ENCODE measurements at regions not wholly inside any gene's neighbourhood (a gene's known extent, or its start where the extent isn't known, plus 50 kb on each side); places are given as distances from the start of the nearest gene placed in this dataset.

DNA sequence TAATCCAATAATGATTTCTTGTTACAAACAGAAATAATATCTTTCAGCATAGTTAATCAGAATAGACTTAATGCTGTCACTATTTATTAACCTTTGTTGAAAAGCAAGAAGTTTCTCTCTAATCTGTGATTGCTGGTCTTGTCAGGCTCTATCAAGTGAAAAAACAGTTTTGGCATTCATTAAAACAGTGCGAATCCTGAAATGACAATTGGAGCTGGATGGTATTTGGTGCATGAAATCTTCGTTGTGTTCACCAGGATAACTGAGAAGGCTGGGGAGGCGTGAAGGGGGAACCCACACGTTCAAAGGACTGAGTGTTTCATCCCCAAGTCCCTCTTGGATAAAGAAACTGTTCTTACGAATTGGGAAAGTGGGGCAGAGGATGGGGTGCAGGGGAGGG, 190.2 kb upstream of the MYL2 start:
- WGBS, 2 donors = 72 to 74% methylated on average over 5 of the region's 5 CpGs
- H3K36me3 ChIP-seq = no peaks in the 10 kb centered on the region
- no peak overlapping the region for H3K27ac ChIP-seq
- peaks cover 0 to 13% (median 0%) of the 10 kb centered on the region in 4 donors for H3K9me3 ChIP-seq
- TF ChIP-seq EP300 (IDR thresholded peaks at IDR 0.05) (no peak), POLR2A (IDR thresholded peaks at IDR 0.05) (no peak)
- TF ChIP-seq, protein P1, sequence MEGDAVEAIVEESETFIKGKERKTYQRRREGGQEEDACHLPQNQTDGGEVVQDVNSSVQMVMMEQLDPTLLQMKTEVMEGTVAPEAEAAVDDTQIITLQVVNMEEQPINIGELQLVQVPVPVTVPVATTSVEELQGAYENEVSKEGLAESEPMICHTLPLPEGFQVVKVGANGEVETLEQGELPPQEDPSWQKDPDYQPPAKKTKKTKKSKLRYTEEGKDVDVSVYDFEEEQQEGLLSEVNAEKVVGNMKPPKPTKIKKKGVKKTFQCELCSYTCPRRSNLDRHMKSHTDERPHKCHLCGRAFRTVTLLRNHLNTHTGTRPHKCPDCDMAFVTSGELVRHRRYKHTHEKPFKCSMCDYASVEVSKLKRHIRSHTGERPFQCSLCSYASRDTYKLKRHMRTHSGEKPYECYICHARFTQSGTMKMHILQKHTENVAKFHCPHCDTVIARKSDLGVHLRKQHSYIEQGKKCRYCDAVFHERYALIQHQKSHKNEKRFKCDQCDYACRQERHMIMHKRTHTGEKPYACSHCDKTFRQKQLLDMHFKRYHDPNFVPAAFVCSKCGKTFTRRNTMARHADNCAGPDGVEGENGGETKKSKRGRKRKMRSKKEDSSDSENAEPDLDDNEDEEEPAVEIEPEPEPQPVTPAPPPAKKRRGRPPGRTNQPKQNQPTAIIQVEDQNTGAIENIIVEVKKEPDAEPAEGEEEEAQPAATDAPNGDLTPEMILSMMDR (IDR thresholded peaks at IDR 0.05) = no peak
- H3K27me3 ChIP-seq = no peaks in the 10 kb centered on the region
- no peaks in the 10 kb centered on the region for H3K4me1 ChIP-seq
- DNase-seq (ENCODE audit: low spot score in 2 of 2) = no peak
- H3K4me3 ChIP-seq = no peak overlapping the region

DNA sequence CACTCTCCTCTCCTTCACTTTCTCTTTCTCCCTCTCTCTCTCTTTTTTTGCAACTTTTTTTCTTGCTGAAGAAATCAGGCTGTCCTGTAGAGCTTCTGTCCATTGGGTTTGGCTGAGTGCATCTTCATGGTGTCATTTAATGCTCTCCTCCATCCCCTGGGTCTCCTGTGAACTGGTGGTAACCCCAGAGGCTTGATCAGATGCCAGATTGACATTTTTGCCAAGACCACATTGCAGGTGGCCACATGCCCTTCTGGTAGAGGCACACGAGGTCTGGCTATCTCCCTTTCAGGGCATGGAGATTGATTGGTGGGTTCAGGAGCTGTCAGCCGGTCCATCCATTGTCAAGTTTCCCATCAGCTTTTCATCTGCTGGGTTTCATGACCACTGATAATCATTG, 188.3 kb upstream of the MYL2 start:
- H3K9me3 ChIP-seq = peaks cover 0 to 10% (median 0%) of the 10 kb centered on the region in 4 donors

DNA sequence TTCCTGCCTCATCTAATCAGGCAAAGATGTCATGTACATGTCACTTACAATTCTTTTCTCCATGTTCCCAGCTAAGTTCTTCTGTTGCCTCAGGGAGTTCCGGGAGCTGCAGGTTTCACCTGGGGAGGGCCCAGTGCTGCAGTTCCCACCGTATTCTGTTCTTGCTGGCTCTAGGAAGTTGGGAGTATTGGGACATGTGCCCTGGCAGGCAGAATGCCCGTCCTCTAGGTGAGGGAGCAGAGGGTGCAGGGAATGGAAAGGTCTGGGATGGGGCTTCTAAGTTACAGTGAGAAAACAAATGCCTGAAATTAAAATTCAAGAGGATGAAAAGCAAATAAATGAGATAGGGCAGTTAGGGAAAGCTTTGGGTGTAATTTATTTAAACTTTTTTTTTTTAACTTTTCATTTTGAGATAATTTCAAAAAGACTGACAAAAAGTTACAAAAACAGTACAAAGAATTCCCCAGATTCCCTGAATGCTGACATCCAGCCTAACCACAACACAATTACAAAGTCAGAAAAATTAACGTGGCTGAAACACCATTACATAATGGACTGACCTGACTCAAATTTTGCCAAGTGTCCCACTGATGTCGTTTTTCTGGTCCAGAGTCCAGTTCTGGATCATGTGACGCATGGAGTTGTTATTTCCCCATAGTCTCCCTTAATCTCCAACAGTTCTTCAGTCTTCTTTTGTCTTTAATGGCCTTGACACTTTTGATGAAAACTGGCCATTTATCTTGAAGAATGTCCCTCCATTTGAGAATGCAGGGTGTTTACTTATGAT, 187.2 kb upstream of the MYL2 start:
- H3K27ac ChIP-seq = no peak overlapping the region
- TF ChIP-seq, protein P1 (IDR thresholded peaks at IDR 0.05) = no peak
- TF ChIP-seq EP300 (IDR thresholded peaks at IDR 0.05) (no peak), POLR2A (IDR thresholded peaks at IDR 0.05) (no peak)
- DNase-seq (ENCODE audit: low spot score in 2 of 2) = no peak
- H3K36me3 ChIP-seq = no peaks in the 10 kb centered on the region
- H3K9me3 ChIP-seq = peaks cover 0 to 10% (median 0%) of the 10 kb centered on the region in 4 donors
- WGBS, 2 donors = 69 to 72% methylated on average over 6 of the region's 6 CpGs
- H3K27me3 ChIP-seq = no peaks in the 10 kb centered on the region
- H3K4me1 ChIP-seq = no peaks in the 10 kb centered on the region
- no peak overlapping the region for H3K4me3 ChIP-seq

More for the DNA sequence above, 188.3 kb upstream of the MYL2 start:
- Histone ChIP-seq H3K36me3 (no peaks in the 10 kb centered on the region), H3K27me3 (no peaks in the 10 kb centered on the region), H3K27ac (no peak overlapping the region), H3K4me3 (no peak overlapping the region), H3K4me1 (no peaks in the 10 kb centered on the region)
- DNase-seq (ENCODE audit: low spot score in 2 of 2) = no peak
- TF ChIP-seq EP300 (IDR thresholded peaks at IDR 0.05) (no peak), POLR2A (IDR thresholded peaks at IDR 0.05) (no peak)
- TF ChIP-seq, protein P1 (IDR thresholded peaks at IDR 0.05) = no peak
- WGBS, 2 donors = 72 to 74% methylated on average over 2 of the region's 2 CpGs

DNA sequence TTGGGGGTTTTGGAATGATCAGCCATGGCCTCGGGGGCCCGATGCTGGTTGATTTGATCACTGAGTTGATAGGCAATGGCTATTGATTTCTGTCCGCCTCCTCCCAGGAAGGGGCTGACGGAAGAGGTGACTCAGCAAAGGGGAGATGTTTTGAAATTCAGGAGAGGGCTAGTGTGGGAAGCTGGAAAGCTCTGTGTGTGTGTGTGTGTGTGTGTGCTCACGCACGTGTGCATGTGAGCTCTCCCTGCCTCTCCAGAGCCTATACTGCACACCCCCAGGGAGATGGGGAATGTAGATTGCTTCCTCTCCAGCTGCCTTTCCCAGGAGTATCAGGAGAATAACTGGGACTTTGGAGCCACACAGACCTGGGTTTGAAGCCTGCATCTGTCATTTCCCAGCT, 184.9 kb upstream of the MYL2 start:
- no peak for DNase-seq (ENCODE audit: low spot score in 2 of 2)
- TF ChIP-seq, protein P1 (IDR thresholded peaks at IDR 0.05) = no peak
- no peak for TF ChIP-seq EP300 (IDR thresholded peaks at IDR 0.05)
- TF ChIP-seq POLR2A (IDR thresholded peaks at IDR 0.05) = no peak
- WGBS, 2 donors = 62 to 73% methylated on average over 6 of the region's 6 CpGs

DNA sequence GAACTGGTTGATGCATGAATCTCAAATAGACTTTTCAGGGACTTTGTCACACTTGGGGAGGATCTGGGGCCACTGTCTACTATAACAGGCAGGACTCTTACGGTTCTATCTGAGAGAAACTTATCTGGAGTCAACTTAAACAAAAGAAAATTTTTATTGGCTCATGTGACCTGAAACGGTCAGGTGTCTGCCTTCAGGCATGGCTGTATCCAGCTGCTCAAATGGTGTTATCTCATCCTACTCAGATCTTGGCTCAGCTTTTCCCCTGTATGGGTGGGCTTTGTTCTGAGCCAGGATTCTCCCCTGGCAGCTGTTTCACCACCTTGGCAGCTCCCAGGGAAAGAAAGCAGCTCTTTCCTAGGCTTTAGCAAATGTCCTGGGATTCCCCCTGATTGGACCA, 183.2 kb upstream of the MYL2 start:
- Histone ChIP-seq H3K27ac (no peak overlapping the region), H3K4me3 (no peak overlapping the region), H3K9me3 (peaks cover 0 to 9% (median 0%) of the 10 kb centered on the region in 4 donors), H3K4me1 (no peaks in the 10 kb centered on the region), H3K27me3 (no peaks in the 10 kb centered on the region), H3K36me3 (no peaks in the 10 kb centered on the region)
- TF ChIP-seq, protein P1 (IDR thresholded peaks at IDR 0.05) = no peak
- 72 to 76% methylated on average over 2 of the region's 2 CpGs for WGBS, 2 donors
- no peak for DNase-seq (ENCODE audit: low spot score in 2 of 2)

More for the DNA sequence above, 184.9 kb upstream of the MYL2 start:
- Histone ChIP-seq H3K27ac (no peak overlapping the region), H3K4me1 (no peaks in the 10 kb centered on the region), H3K36me3 (no peaks in the 10 kb centered on the region), H3K4me3 (no peak overlapping the region), H3K27me3 (no peaks in the 10 kb centered on the region), H3K9me3 (peaks cover 0 to 10% (median 0%) of the 10 kb centered on the region in 4 donors)
